GM19023 (cell line): ENCODE measurements at regions not wholly inside any gene's neighbourhood (a gene's known extent, or its start where the extent isn't known, plus 50 kb on each side); places are given as distances from the start of the nearest gene placed in this dataset.

Source experiments
- ATAC-seq: cut with Tn5 transposase; IDR thresholded peaks from one replicate; pipeline ENCODE4 v1.9.1; 2021; ENCODE audit warnings: mild to moderate bottlenecking, moderate library complexity; ENCODE audit not compliant: unreplicated experiment

DNA sequence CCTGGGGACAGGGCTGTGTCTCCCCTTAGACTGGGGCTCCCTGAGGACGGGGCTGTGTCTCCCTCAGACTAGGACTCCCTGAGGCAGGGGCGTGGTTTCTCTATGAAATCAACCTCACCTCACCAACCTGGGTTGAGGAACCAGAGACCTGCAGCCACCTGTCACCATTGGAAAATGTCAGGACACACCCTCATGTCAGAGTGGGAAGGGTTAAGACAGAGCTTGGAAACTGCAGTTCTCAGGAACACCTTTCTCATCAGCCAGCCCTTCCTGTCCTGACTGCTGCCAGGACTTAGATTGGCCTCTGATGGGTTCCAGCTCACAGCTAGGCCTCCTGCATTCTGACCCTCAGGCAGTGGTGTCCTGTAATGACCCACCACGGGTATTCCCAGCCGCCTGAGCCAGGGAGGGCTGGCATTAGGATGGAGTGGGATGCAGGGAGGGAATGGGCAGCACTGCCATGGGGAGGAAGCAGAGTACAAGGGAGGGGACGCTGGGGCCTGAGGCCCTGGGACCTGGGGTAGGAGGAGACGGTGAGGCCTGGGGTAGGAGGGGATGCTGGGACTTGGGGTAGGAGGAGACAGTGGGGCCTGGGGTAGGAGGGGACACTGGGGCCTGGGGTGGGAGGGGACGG is 76.3 kb downstream of the MRPL14 start:
- no peak for ATAC-seq

GRCh38 chr6:44049989-44050871 is 77.0 kb downstream of the MRPL14 start:
- no peak for ATAC-seq

DNA sequence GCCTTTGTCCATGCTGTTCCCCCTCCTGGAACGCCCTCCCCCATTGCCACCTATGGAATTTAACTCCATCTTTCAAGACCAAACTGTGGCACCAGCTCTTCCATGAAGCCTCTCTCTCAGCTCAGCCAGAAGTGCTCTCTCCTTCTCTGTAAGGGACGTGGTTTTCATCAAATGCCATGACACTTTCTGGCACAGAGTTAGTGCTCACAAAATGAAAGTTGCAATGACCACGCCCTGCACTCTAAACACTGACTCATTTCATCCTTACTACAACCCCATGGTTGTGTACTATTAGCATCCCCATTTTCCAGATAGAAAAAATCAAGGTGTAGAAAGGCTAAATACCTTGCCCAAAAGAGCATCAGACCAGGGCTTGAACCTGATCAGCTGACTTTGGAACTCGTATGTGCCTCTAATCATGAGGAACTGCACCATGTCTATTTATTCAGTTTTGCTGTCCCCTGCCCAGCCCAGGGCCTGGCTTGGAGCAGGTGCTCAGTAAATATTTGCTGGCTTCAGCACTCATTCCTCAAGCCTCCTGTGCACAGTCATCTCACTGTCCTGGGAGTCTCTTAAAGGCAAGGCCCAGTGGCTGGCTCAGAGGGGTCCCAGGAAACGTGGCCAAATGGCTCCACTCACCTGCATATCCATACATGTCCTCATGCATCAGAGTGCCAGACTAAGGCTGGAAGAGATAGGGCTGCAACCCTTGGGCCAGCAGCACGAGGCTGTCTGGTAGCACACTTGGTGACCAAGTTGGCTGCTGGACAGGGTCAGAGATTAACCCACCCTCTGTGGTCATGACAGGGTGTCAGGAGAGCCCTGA is 77.9 kb downstream of the MRPL14 start:
- ATAC-seq, result peak; percentile 52

- no peak for ATAC-seq
Observed at GRCh38 chr6:44048277-44048676, 79.0 kb downstream of the MRPL14 start.

DNA sequence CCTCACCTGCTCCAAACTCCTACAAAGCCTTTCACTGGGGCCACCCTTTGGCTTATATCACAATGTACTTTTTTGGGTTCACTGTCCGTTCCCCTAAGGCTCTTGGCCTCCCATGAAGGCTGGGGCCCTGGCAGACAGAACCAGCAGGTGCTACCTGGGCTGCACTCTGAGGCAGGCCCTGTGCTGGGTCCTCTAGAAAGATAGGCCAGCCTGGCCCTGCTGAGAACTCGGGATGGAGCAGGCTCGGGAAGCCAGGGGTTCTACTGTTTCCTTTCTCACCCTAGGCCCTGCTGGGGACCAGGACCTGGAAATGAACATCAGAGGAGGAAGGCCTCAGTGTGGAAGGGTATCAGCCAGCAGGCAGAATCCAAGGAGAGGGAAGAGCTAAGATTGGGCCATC is 79.5 kb downstream of the MRPL14 start:
- ATAC-seq, result no peak

DNA sequence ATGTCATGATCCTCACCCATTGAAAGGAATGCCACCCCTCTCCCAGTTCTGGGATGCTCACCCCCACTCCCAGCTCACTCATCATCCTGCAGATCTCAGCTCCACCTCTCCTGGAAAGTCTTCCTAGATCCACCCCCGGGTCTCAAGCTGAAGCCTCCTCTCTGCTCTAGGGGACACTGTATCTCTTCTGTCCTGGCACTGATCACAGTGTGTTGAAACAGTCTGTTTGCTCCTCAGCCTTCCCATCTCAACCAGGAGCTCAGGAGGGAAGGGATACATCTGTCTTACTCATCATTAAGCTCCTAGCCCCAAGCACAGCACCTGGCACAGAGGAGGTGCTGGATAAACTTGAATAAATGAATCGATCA is 80.1 kb downstream of the MRPL14 start:
- ATAC-seq, result no peak

GRCh38 chr6:44046516-44047178 is 80.6 kb downstream of the MRPL14 start:
- no peak for ATAC-seq

- ATAC-seq, result no peak
Observed at GRCh38 chr6:44045672-44046015, 81.6 kb downstream of the MRPL14 start.

DNA sequence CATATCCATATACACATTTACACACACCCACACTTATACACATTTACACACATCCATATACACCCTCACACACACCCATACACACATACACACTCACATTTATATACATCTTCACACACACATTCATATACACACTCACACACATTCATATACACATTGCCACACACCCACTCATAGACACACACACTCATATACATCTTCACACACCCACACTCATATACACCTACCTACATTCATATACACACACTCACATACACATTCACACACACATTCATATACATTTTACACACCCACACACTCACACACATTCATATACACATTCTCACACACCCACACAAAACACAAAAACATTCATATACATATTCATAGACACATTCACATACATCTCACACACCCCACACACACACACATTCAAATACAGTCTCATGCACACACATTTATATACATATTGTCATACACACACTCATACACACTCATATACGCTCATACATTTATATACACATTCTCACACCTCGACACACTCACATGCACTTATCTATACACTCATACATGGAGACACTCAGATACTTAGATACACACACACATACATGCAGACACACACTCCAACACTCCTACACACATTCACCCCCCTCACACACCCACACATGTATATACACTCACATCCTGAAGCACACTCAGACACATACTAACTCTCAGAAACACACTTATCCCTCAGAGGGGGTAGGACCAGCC is 82.1 kb downstream of the MRPL14 start:
- no peak for ATAC-seq

- ATAC-seq, result no peak
Observed at GRCh38 chr6:44044154-44044539, 83.1 kb downstream of the MRPL14 start.

GRCh38 chr6:44043479-44044153 is 83.6 kb downstream of the MRPL14 start:
- no peak for ATAC-seq

DNA sequence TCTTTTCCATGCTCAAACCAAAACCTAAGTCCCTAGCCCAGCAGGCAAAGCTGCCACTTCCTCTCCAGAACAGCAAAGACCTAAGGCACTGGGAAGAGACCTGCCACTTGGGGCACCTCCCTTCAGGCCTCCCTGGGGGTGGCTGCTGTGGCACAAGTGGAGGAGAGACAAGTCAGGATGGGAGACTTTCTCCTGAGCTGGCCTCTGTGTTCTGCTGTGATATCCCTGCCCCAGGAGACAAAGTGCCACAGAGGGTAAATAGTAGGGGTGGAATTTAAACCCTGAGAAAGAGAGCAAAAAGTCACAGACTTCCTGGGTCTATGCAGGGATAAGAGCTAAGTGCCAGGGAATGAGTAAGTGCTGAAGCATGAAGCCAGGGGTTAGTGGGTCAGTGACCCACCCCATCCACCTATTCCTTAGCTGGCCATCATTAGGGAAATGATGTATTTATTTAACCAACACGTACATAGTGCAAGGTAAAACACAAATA is 84.2 kb downstream of the MRPL14 start:
- no peak for ATAC-seq

GRCh38 chr6:44042261-44042988 is 84.8 kb downstream of the MRPL14 start:
- no peak for ATAC-seq

DNA sequence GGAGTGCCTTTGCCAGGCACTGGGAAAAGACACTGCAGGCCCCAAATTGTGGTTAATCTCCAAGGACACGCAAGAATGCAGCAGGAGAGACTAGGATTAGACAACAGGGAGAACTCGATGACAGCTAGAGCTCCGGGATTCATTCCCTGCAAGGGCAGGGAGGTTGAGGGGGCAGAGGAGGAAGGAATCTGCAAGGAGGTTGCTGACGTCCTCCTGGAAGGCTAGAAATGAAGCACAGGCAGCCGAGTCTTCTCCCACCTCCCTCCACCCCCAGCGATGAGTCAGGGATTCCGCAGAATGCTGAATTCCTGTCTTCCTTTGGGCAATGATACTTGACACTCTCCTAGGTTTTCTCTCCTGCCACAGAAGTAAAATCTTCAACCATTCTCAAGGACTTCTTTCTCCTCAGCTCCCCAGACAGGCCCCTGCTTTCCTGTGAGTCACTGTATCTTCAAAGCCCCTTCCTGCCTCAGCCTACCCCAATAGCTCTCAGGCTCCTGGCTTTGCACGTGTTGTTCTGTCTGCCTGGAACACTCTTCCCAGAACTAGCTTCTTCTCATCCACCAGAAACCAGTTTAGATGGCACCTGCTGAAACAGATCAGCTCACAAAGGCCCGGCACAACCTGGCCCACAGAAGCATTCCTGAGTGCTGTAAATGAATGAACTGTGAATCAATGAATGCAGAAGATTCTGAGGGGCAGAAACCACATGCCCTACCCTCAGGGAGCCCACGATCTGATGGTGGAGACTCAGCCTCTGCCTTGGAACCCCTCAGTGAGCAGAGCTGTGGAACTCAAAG is 85.6 kb downstream of the MRPL14 start:
- ATAC-seq, result no peak

GRCh38 chr6:44040786-44041185 is 86.5 kb downstream of the MRPL14 start:
- ATAC-seq, result no peak

DNA sequence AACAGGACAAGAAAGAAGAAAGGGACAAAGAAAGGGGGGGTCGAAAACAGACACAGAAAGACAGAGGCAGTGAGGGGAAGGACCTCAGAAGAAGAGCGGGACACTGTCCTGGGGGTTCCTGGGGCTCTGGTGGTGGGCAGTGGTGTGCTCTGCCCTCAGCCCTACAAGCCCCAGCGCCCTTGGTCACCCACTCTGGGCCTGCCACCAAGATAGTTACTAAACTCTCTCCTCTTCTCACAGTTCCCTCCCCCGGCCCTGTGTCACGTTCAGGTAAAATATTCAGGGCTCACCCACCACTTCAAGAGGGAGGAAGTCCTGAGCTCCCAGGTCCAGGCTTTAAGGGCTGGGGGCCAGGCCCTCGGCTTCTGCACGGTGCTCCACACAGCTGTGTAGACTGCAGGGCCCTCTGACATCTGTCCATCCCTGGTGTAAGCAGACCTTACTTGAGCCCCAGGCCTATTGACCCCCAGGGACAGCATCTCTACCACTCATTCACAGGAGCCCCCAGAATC is 87.4 kb downstream of the MRPL14 start:
- no peak for ATAC-seq

GRCh38 chr6:44039191-44039719 is 88.0 kb downstream of the MRPL14 start:
- no peak for ATAC-seq

GRCh38 chr6:44038543-44039065 is 88.6 kb downstream of the MRPL14 start:
- no peak for ATAC-seq
